Left renal cortex interstitium (tissue), 4 donors: ENCODE measurements at regions not wholly inside any gene's neighbourhood (a gene's known extent, or its start where the extent isn't known, plus 50 kb on each side); places are given as distances from the start of the nearest gene placed in this dataset.
"Not testable (repeated sequence)": the region's sequence is repeated elsewhere in the genome, so short reads cannot be mapped to it uniquely, and the experiment has no call there.

Source experiments
- DNase-seq, 4 donors: peaks; one replicate each; pipeline ENCODE4 v3.0.0-alpha.2; 2013; ENCODE audit warnings: low read depth in 4 of 4, low spot score in 2 of 4, missing footprints in 1 of 4

DNA sequence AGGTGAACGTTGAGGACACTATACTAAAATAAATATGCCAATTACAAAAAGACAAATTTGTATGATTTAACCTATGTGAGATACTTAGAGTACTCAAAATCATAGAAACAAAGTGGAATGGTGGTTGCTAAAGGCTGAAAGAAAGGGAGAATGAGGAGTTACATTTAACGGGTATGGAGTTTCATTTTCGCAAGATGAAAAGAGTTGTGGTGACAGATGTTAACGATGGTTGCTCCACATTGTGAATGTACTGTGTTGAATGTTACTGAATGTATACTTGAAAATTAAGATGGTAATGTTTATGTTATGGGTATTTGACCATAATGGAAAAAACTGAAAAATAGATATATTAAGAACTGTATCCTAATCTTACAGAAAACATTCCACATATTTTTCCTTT, 51.3 kb upstream of the MOCS2 start:
- no peak for DNase-seq

DNA sequence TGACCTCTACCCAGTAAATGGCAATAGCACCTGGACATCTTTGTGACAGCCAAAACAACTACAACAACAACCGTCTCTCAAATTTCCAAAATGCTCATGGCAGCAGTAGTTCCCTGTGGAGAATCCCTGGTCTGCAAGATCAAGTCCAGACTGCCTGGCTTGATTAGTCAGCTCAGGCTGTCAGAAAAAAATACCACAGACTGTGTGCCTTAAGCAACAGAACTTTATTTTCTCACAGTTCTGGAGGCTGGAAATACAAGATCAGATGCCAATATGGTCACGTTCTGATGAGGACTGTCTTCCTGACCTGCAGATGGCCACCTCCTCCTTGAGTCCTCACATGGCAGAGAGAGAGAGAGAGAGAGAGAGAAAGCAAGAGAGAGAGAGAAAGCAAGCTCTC, 52.3 kb upstream of the MOCS2 start:
- DNase-seq: no peak

DNA sequence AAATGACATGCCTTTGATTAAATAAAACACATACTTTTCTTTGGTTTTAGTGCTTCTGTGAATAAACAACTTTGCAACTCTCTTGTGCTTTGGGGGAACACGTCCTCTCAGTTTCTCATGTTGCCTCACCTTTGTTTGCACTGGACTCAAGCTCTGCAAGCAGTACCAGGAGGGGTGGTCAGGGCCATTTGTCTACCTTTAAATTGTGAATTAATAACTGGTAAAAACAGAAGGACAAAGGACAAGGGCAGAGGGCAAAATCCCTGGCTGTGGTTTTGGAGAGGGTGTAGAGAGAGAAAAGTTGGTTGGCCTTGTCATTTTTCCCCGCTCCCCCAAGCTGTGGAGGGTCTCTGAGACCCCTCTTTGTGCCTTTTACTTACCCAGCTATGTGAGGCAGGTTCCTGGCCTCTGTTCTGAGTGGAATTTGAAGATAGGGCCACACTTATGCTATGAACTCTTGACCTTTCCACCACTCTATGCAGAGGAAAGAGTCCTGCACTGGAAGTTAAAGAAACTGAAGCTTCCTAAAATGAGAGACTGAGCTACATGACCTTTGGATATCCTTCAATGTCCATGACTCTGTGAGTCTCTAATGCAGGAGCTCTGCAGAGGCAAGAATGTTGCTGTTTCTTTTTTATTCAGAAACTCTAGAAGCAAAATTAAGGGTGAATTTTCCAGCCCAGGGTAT, 55.1 kb upstream of the MOCS2 start:
- DNase-seq: no peak

DNA sequence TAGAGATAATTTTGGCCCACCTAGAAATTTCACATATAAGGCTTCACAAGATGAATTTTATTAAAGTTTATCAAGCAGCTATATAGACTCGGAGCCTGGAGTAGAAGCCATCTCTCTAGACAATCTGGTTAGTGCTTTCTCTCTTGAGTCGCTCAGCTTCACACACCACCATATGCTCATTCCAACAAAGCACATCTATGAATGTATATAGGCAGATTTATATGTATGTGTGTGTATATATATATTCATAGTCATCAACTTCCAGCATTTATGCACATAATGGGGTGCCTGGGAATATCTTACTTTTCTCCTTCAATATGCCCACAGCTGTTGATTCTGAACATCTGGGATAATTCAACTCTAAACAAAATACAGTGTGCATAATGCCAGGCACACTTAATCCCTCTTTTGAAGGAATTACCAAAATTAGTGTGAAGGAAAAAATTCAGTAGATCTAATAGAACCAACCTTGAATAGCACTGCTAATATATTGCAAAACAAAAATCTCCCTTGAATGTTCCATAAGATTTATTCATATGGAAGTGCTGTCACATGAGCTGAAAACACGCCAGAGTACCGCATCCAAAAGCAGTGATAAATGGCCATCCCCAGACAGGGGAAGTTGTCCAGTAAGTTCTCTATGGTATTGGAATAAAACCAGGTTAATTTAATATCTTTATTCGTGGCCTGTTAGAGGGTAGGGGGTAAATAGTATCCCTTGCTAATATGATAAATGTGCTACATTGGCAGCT, 56.0 kb upstream of the MOCS2 start:
- DNase-seq: no peak

DNA sequence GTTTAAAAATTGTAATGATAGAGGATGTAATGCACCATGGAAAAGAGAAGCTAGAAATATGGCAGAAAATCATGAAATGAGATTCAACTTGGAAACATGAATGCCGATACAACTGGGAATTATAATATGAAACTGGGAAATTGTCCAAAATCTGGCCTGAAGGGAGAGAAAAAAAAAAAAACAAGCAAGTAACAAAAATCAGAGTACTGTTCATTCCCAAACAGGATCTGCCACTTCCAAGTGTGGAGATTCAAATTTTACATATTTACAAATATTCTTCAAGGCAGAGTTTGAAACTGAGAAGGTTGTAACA, 56.6 kb upstream of the MOCS2 start:
- no peak for DNase-seq

DNA sequence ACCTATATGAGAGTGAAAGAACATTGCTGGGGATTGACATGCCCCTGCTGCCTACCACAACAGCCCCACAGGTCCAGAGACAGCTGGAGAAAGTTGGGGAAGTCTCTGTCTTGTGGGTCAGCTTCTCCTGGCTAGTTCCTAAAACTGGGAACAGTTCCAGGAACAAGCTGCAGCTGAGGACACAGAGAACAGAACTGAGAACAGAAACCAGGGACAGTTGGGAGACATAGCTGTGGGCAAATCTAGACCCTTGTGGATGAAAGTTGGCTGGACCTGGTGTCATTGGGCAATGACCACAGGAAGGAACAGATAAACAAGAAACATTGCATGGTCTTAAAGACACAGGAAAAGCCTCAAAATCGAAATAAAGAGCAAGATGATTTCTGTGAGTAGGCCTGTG, 58.3 kb upstream of the MOCS2 start:
- DNase-seq: no peak

DNA sequence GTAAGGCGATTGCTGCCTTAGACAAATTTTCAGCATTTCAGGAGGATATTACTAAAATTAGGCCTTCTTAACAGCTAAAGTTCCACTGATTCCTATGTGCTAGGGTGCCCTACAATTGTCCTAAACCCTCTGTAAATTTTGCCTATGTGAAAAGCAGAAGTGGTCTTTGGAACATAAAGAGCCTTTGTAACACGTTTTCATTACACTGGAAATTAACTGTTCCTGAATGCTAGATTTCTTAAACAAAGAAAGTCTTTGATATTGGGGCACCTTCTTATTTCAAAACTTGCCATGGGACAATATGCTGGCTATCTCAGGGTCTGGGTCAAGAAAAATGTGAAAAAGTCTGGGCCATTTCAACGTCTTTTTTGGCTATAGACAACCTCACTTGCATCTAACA, 60.4 kb upstream of the MOCS2 start:
- no peak for DNase-seq

DNA sequence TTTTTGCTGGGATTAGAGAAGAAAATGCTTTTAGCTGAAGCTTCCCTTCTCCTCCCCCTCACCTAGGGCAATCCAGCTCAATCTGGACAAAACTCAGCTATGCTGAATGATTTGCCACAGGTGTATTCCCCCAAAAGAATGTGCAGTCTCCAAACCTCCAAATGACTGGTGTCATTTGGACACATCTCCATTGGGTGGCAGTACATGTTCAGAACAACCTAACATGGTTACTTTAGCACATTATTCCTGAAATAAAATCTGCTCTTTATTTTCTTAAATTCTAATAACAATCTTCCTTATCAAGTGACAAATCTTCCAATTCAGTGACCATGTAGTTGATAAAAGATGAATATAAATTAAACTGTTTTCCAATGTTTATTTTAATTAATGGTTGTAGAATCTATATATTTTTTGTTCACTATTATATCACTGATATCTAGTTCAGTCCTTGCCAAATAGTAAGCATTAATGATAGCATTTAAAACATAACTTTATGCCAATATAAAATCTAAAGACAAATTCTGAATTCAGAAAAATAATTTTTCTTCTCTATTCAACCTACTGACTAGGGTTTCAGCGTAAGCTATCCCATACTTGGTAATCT, 61.3 kb upstream of the MOCS2 start:
- no peak for DNase-seq

DNA sequence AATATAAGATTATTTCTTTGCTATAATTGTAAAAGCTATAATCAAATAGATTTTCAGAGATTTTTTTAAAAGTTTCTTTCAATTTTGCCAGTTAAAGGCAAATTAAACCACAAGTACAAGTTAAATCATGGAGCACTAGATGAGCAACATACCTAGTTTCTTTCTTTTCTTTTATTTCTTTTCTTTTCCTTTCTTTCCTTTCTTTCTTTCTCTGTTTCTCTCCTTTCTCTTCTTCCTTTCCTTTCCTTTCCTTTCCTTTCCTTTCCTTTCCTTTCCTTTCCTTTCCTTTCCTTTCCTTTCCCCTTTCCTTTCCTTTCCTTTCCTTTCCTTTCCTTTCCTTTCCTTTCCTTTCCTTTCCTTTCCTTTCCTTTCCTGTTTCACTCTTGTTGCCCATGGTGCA, 62.5 kb upstream of the MOCS2 start:
- not testable (repeated sequence) for DNase-seq

DNA sequence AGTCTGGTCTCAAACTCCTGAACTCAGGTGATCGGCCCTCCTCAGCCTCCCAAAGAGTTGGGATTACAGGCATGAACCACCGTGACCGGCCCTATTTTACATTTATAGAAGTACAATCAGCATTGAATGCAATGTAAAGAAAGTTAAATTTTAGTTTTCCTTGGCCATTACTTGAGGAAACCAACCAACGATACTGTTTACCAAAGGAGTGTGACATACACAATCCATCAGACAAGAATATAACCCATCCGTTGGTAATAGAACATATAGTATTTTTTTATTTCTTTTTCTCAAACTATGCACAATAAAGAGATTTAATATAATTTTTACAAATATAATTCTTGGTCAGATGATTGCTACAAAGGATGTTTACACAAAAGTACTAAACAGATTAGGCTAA, 63.1 kb upstream of the MOCS2 start:
- DNase-seq: no peak

DNA sequence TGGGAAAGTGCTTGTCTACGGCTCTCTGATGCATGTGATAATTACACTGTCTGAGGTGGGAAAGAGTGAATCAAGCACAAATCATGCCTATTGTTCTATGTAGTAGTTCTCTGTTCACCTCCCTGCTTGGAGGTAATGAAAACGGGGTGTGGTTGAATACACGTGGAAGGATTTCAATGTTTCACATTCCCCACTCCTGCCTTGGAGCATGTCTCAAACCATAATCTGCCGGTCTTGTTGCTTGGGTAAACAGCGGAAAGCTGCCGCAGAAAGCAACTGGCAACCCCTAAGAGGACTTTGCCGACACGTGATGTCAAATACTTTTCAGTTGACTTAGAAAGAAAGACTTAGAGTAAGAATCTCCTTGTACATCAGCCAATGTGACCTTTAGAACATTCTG, 63.5 kb upstream of the MOCS2 start:
- no peak for DNase-seq

DNA sequence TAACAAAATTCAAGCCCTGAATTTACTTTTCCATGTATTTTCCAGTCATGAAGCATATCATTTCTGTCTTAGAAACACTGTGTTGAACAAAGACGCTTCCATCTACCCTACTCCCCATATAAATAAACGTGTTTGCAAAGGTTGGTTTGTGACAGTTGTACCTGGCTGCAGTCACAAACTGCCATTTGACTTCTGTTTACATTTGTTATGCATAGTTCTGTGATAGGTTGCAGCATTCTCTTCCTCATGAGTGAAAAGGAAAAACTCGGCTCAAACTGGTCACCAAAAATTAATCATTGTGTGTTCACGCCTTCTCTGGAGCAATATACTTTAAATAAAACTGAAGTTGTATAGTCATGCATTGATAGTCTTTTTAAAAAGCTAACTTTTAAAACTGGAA, 69.3 kb upstream of the MOCS2 start:
- DNase-seq: no peak

DNA sequence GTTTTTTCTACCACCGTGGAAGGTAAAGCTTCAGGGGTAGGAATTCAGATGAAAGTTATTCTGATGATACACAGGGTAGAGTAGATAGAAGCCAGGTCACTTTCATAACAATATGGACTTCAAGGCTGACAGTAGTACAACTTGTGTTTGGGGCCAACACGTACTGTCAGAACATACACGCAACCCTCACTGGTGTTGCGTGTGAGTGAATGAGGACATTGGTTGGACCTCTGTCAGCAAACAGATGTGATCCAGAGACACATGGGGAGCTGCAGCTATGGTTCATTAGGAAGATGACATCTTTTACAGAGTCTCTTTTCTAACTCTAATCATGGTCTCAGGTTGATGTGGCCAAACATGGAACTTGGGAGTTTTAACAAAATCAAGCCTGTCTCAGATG, 70.1 kb upstream of the MOCS2 start:
- no peak for DNase-seq

DNA sequence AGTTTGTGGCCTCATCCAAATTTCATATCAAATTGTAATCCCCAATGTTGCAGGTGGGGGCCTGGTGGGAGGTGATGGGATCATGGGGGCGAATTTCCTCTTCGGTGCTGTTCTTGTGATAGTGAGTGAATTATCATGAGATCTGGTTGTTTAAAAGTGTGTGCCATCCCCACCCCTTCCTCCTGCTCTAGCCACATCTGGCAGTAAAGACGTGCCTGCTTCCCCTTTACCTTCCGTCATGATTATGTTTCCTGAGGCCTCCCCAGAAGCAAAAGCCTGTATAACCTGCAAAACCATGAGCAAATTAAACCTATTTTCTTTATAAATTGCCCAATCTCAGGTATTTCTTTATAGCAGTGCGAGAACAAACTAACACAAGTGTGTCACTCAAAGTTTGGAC, 71.0 kb upstream of the MOCS2 start:
- no peak for DNase-seq

DNA sequence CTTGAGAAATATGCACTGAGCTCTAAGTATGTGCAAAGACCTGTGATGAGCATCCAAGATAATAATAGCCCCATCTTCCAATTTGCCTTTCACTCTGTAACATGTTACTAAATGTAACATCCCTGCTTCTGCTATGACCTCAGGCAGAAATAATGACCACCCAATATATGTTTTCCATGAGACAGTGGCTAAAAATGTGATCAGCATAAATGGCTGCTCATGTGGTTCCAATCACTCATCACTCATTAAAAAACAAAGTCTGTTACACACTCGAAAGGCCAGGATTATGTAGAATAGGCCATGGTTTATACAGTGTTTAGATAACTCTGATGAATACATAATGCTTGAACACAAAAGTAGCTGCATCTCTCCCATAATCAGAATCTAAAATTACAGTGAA, 71.4 kb upstream of the MOCS2 start:
- no peak for DNase-seq

DNA sequence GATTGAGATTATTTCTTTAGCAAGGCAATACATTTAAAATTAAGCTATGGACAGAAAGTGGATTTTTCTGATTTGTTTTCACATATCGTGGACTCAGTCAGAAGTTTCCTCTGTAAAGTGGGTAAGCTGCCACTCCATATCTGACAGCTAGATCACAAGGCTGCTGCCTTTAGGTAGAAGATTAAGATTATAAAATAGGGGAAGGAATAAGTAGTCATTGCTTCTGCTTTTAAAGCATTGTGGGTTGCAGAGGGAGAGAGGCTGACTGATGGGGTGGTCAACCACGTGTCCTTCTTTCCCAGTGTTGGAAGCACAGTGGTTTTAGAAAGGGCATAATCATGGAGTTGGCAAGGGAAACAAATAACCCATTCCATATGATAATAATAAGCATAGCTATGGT, 74.3 kb upstream of the MOCS2 start:
- DNase-seq: no peak

DNA sequence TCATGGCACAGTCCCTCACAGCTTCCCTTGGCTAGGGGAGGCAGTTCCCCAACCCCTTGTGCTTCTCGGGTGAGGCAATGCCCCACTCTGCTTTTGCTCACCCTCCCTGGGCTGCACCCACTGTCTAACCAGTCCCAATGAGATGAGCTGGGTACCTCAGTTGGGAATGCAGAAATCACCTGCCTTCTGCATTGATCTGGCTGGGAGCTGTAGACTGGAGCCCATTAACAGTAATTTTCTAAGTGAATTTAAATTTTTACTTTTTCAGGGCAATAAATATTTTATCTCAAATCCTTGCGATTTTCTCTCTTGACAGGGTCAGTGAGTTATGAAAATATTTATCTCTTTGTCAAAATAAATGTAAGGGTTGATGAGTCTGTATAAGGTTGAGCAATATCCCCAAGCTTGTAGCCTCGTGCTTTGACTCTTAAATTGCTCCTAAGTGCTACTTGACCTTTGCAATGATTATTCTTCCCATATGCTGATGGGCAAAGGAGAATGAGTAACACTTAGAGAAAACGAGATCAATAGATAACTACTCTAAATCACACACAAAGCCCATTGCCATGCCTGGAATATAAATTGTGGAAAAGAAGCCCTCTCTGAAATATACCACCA, 82.1 kb upstream of the MOCS2 start:
- DNase-seq: no peak

DNA sequence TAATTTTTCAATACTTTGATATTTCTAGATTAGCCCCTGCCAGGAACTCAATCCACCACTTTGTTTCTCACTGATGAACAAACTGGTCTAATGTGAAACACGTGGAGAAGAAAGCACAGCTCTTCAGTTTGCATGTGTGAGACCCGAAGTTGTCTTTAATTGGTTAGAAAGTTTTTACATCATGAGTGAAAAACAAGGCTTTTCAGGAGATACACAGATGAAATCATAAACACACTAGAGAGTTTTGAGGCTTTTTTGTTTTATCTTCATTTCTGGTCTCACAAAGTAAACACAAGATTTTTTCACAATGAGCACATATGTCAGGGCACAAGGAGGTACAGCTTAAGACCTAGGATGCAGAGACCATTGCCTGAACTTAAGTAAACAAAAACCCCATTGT, 84.5 kb upstream of the MOCS2 start:
- no peak for DNase-seq

DNA sequence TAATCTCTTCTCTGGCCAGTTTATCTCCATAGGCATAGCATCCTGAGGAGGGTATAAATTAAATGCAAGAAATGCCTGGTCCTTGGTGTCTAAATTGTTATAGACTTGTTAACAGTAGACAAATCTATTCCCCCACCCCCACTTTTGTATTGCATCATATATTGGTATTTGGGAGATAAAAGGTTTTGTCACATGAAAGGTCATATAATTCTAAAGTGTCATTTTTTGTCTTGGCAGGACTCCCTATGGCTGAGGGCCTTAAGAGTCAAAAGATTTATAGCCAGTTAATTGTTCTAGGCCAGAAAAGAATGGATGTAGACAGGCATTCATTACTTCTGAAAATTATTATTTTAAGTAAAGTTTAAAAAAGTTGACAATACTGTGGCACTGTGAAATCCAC, 90.3 kb upstream of the MOCS2 start:
- no peak for DNase-seq

DNA sequence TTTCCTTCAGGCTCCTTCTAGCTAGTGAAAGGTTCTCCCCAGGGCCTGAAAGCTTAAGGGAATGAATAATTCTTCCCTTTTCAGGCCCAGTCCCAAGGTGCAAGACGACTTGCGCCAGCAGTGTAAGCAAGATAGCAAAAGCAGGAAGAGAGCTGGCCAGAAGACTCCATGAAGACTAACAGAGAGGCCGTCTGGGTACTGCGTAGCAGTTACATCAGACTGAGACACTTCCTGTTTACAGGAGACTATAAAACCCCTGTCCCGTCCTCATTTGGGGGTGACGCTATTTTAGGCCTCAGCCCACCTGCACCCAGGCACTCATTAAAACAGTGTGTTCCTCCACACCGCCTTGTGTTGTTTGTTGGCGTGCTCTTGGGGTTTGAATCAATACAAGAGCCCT, 90.7 kb upstream of the MOCS2 start:
- DNase-seq: no peak

DNA sequence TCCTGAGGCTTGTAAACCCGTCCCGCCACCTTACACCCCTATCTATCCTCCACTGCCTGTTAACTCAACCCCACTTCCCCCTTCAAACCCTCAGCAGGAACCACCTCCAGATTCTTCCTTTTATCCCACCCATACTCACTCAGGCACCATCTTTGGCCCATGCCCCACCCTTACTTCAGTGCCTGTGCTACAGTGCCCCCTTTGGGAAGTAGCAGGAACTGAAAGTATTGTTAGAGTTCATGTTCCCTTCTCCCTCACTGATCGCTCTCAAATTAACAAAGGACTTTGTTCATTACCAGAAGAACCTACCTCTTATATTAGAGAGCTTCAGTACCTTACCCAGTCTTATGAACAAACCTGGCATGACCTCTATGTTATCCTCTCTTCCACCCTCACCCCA, 92.2 kb upstream of the MOCS2 start:
- no peak for DNase-seq

DNA sequence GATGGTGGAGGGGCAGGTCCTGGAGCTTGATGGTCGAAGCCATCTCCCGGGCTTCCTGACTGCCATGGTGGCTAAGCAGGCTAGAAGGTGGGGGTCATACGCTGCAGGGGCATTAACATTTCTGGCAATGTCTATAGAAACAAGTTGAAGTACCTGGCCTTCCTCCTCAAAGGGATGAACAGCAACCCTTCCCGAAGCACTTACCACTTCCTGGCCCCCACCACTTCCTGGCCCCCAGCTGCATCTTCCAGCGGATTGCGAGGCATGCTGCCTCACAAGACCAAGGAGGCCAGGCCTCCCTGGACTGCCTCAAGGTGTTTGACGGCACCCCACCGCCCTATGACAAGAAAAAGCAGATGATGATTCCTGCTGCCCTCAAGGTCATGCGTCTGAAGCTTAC, 97.0 kb upstream of the MOCS2 start:
- DNase-seq: no peak
